Posterior vena cava (tissue), 2 donors: ENCODE measurements at regions not wholly inside any gene's neighbourhood (a gene's known extent, or its start where the extent isn't known, plus 50 kb on each side); places are given as distances from the start of the nearest gene placed in this dataset.
A peak's percentile ranks its signal among the peaks of the same experiment; 100 is the strongest.

Experiments used
- DNase-seq: peaks from one replicate; pipeline ENCODE4 v3.0.0-alpha.2; 2020; ENCODE audit warnings: low spot score
- intact Hi-C, 2 donors: fragments of 100-400 bp; cut with DNase I; formaldehyde crosslinking; loops; one replicate each; pipeline versions ENCODE4 v1.14.1 to v1.14.2; 2022 to 2023
- donor health status: DM: yes; HTN: yes; CAD: no.
- donor health status: DM: yes; HTN: yes; CAD: no.

GRCh38 chr1:18535391-18536210 lies 54.9 kb downstream of the KLHDC7A start:
- peak; percentile 29 for DNase-seq
- intact Hi-C loops, result no loop called here

DNA sequence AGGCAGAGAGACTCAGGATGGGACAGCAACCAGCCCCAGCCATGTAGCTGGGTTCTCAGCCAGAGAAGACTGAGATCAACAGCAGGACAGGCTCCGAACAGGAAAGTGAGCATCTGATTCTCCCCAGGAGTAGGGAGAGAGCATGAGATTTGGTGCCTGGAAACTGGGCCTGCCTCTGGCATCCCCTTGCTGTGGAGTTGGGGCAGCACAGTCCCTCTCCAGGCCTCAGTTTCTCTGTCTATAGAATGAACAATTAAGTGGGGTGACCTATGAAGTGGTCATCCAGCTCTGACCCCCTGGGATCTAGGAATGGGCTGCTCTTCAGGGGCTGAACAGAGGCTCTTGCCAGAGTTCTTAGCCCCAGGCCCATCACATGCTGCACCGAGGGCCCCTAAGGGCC lies 55.6 kb downstream of the KLHDC7A start:
- intact Hi-C loops, result no loop called here
- peak; percentile 44 for DNase-seq

DNA sequence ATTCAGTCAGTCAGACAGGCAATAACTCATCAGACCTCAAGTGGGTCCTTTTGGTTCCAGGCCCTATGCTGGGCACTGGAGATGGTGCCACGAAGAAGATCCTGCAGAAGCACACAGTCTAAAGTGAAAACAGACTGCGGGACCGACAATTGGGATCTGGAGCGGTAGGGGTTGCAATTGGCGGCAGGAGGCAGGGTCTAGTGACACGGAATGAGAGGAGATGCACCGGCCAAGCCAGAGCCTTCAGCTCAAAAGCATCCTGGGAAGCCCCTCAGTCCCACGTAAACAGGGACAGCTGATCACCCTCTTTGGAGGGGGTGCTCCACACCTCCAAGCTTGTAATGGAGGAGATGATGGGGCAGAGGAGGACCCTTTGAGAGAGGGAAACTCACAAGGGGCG lies 56.2 kb downstream of the KLHDC7A start:
- DNase-seq, result peak; percentile 36
- intact Hi-C loops, result no loop called here

GRCh38 chr1:18537386-18538306 lies 56.9 kb downstream of the KLHDC7A start:
- intact Hi-C loops, result no loop called here
- peak; percentile 64 for DNase-seq

DNA sequence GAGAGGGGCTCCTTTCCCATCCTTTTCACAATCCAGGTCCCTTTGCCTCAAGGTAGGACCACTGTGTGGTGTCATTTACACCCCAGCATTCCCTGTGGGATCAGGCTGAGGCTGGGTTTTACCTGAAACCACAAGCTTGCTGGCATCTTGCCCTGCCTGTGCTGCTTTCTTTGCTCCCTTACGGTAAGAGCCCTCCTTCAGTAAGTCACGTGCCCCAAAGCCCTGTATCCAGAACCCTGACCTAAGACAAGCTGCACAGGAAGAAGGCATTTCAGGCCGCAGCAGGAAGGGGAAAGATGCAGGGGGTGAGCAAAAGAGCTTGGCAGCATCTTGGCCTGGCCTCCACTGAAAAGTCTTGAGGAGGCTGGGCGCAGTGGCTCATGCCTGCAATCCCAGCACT lies 58.4 kb downstream of the KLHDC7A start:
- no peak for DNase-seq
- intact Hi-C loops, result no loop called here

DNA sequence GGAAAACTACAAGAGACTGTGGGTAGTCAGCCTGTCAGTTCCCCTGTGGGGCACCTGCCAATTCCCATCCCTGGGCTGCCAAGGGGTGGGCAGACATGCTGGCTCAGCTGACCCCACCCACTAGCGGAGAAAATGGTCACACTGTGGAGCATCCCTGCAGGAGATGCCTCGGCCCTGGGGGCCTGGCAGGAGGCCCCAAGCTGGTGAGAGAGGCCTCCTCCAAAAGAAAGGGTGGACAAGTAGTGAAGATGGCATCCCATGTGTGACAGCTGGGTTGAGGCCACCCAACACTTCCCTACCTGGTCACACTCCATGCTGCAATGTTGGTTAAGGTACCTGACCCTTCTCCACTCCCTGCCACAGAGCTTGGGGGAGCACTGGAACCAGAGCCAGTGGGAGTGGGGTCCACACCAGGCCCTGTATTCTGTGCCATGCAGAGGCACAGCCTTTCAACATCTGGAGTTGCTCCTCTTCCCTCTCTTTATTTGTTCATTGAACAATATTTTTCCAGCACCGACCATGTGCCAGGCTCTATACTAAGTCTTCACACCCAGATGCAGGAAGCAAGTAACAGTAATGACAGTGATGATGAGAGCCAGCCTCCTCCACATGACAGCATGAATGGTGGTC lies 59.5 kb downstream of the KLHDC7A start:
- DNase-seq, result no peak
- intact Hi-C loops, result no loop called here

DNA sequence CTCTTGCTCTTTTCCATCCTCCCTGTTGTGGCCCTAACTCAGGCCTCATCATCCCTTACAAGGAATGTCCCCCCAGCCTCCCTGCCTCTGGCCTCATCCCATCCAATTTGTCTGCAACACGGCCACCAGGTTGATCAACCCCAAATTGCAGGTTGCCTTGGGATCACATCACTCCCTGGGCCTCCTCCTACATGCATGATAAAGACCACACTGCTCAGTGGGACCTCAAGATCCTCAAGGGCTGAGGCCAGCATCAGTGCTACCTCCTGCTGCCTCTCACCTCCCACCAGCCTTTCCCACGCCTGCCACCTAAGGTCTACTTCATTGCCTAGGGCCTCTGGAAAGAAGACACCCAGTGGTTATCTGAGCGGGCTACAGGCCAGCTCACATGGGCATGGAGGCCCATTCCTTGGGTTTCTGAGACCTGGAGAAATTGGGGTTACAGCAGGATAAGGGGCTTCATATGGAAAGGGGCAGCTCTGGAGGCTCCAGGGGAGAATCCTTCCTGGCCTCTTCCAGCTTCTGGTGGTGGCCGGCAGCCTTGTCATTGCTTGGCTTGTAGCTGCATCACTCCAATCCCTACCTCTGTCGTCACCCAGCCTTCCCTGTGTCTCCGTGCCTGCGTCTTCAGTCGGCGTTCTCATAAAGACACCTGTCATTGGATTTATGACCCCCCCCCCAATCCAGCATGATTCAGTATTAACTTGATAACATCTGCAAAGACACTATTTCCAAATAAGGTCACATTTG lies 60.5 kb downstream of the KLHDC7A start:
- intact Hi-C loops, result no loop called here
- DNase-seq, result no peak

- intact Hi-C loops, result no loop called here
- no peak for DNase-seq
These were observed 61.6 kb downstream of the KLHDC7A start for GRCh38 chr1:18542351-18542750.

DNA sequence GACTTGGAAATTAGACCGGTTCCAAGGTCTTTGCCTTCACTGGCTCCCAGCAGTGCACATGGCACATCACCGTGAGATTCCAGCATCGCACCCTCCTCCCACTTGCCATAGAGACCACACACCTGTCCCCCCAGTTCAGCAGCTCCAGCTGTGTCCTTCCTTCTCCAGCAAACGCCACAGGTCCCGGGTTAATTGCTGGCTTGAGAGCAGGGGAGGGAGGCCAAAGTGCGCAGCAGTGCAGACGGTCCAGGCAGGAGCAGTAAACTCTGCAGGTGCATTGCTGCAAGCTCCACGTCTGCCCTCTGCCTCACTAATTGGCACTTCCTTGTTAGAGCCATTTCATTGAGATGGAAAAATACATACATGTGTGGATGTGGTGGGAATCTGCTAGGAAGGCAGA lies 65.3 kb downstream of the KLHDC7A start:
- DNase-seq, result no peak
- intact Hi-C loops, result no loop called here

DNA sequence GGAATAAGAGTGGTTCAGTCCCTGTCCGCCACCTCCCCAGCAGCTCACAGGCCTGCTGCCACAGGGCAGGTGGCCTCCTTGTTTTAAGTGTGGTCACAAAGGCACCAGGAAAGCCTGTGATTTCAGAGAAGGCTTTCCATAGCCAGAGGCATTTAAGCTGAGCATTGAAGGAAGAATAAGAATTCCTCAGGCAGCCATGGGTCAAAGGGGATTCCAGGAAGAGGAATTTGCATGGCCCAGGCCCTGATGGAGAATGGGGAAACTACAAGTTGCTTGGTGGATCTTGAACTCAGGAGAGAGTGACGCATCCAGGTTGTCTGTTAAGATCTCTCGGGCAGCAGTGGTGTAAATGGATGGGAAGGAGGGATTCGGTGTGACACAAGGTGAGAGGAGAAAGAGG lies 66.7 kb downstream of the KLHDC7A start:
- intact Hi-C loops, result no loop called here
- no peak for DNase-seq

- intact Hi-C loops, result no loop called here
- no peak for DNase-seq
These were observed 67.9 kb downstream of the KLHDC7A start for GRCh38 chr1:18548643-18549042.

DNA sequence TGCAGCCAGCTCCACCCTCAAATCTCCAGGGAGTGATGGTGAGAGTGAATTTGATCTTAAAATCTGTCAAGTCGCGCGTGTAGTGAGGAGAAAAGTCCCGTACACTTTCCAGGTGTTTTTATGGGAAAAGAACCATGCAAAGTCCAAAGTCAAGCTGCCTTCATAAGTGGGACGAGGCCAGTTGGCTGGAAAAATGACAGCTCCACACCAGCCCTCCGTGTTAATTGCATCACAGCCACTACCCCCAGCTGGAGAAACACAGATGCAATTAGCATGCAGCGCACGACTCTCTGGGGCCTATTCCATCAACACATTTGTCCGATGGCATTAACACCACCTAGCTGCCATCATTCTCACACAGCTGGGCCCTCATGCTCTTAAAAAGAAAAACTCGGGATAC lies 68.4 kb downstream of the KLHDC7A start:
- intact Hi-C loops, result no loop called here
- no peak for DNase-seq

GRCh38 chr1:18549906-18550305 lies 69.2 kb downstream of the KLHDC7A start:
- intact Hi-C loops, result no loop called here

GRCh38 chr1:18552631-18553030 lies 71.9 kb downstream of the KLHDC7A start:
- intact Hi-C loops, result no loop called here
- no peak for DNase-seq

More at GRCh38 chr1:18549906-18550305, 69.2 kb downstream of the KLHDC7A start:
- no peak for DNase-seq

DNA sequence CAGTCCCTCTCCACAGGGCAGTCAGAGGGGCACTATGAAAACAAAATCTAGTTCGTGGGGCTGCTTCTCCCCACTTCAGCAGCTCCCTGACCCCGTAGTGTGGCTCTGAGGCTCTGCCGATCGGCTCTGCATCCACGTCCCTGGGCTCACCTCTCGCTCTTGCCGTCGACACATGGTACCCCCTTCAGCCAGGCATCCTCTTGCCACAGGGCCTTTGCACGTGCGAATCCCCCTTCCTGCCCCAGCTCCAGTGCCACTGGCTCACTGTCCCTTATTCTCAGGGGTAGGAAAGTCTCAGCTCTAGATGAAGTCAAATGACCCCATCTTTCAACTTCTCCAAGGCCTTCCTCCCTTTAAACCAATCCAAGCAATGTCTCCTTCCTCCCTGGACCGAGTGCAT lies 72.7 kb downstream of the KLHDC7A start:
- intact Hi-C loops, result no loop called here

DNA sequence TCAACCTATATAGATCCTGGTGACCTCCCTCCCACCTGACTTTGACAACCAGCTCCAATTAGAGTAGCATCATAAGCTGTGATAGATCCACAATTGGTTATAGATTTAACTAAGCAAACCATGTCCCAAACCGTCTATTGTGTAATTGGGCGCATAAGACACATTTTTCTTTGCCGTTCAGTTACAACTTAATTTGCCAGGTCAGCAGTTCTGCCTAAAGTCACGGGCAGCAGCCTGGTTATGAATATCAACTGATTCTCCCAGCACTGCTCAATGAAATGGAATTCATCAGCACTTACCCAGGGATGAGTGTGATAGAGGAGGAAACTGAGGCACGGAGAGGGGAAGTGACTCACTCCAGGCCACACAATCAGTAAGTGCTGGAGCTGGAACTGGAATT lies 73.4 kb downstream of the KLHDC7A start:
- intact Hi-C loops, result no loop called here
- DNase-seq, result no peak

More for the DNA sequence above, 72.7 kb downstream of the KLHDC7A start:
- DNase-seq, result no peak

- intact Hi-C loops, result no loop called here
- no peak for DNase-seq
These were observed 73.9 kb downstream of the KLHDC7A start for GRCh38 chr1:18554597-18554996.

DNA sequence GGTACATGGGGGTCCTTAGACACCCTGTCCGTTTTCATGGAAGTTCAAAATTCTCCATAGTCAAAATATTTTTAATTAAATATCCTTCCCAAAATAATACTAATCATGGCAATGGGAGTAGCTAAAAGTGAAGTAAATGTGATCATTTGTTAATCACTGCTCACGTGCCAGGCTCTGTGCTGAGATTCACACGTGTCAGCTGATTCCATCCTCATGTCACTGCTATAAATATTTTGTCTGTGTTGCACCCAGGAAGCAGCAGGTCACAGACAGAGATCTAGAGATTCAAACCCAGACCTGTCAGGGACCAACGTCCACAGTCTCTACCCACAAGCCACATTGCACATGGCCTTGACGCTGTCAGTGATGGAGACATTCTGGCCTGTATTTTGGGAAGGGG lies 74.3 kb downstream of the KLHDC7A start:
- intact Hi-C loops, result no loop called here

GRCh38 chr1:18556364-18556763 lies 74.3 kb upstream of the PAX7 start:
- DNase-seq, result no peak
- intact Hi-C loops, result no loop called here

More for the DNA sequence above, 74.3 kb downstream of the KLHDC7A start:
- no peak for DNase-seq
